IMR-90 (cell line): ENCODE measurements at regions not wholly inside any gene's neighbourhood (a gene's known extent, or its start where the extent isn't known, plus 50 kb on each side); places are given as distances from the start of the nearest gene placed in this dataset.

ENCODE experiments used
- ATAC-seq: fragments of 200-7000 bp; cut with Tn5 transposase; 2 replicates; pipeline ENCODE4 v1.9.1; 2020; ENCODE audit warnings: low read depth, mild to moderate bottlenecking, moderate library complexity
- BruUV-seq: library from RNA; stranded (reverse); fragments of 400-500 nt; replicated peaks from 2 replicates; lab custom pipeline; 2021; lab: Mats Ljungman, UMichigan
- CTCF ChIA-PET: fragments of 300-600 bp; formaldehyde crosslinking; extraction: SDS; loops from one replicate; lab custom pipeline; 2021; ENCODE audit warnings: antibody characterized with exemption; lab: Yijun Ruan, JAX
- POLR2A ChIA-PET: fragments of 300-600 bp; sonication (Branson Sonifier 250); formaldehyde crosslinking; loops from one replicate; lab custom pipeline; 2022; ENCODE audit warnings: antibody characterized with exemption; ENCODE audit not compliant: unreplicated experiment; lab: Charles Lee
- DNase-seq: peaks from one replicate; pipeline ENCODE4 v3.0.0; 2013
- H2AFZ ChIP-seq: replicated peaks from 2 replicates; pipeline ENCODE3; 2013; ENCODE audit warnings: low read length, mild to moderate bottlenecking; ENCODE audit not compliant: poor library complexity
- H2AK5ac ChIP-seq: 2 replicates; pipeline ENCODE4 v1.6.1; 2013; ENCODE audit warnings: low read depth, low read length, inconsistent platforms
- H2AK9ac ChIP-seq: replicated peaks from 2 replicates; pipeline ENCODE3; 2013; ENCODE audit warnings: mild to moderate bottlenecking, low read depth, low read length, moderate library complexity; ENCODE audit not compliant: poor library complexity
- H2BK120ac ChIP-seq: 2 replicates; pipeline ENCODE4 v1.6.1; 2013; ENCODE audit warnings: low read depth, low read length, inconsistent platforms
- H2BK15ac ChIP-seq: 3 replicates; pipeline ENCODE4 v1.6.1; 2013; ENCODE audit warnings: low read depth, low read length, inconsistent platforms
- H2BK20ac ChIP-seq: 2 replicates; pipeline ENCODE4 v1.6.1; 2013; ENCODE audit warnings: low read depth, mild to moderate bottlenecking, inconsistent platforms, low read length, moderate library complexity
- H2BK5ac ChIP-seq: 2 replicates; pipeline ENCODE4 v1.6.1; 2013; ENCODE audit warnings: mild to moderate bottlenecking, low read depth, low read length, inconsistent platforms; ENCODE audit not compliant: poor library complexity, severe bottlenecking
- H3K14ac ChIP-seq: replicated peaks from 2 replicates; pipeline ENCODE4 v1.6.1; 2013; ENCODE audit warnings: low read depth, low read length, inconsistent platforms
- H3K18ac ChIP-seq: 2 replicates; pipeline ENCODE4 v1.6.1; 2013; ENCODE audit warnings: low read depth, low read length, control low read depth
- H3K23ac ChIP-seq: 2 replicates; pipeline ENCODE4 v1.6.1; 2013; ENCODE audit warnings: low read depth, low read length, inconsistent platforms
- H3K27ac ChIP-seq: 2 replicates; pipeline ENCODE4 v1.5.1; 2013; ENCODE audit warnings: mild to moderate bottlenecking, control low read depth, low read length; ENCODE audit not compliant: insufficient read depth
- H3K27me3 ChIP-seq: 2 replicates; pipeline ENCODE4 v1.6.1; 2013; ENCODE audit warnings: low read length; ENCODE audit not compliant: control insufficient read depth, insufficient read depth
- H3K36me3 ChIP-seq: 2 replicates; pipeline ENCODE4 v1.6.1; 2013; ENCODE audit warnings: low read length, mixed read lengths; ENCODE audit not compliant: control insufficient read depth, insufficient read depth
- H3K4ac ChIP-seq: 2 replicates; pipeline ENCODE4 v1.6.1; 2013; ENCODE audit warnings: low read depth, low read length, inconsistent platforms
- H3K4me1 ChIP-seq: 2 replicates; pipeline ENCODE4 v1.6.1; 2013; ENCODE audit warnings: low read length, mixed read lengths; ENCODE audit not compliant: control insufficient read depth, insufficient read depth
- H3K4me2 ChIP-seq: 2 replicates; pipeline ENCODE4 v1.6.1; 2013; ENCODE audit warnings: low read depth, mild to moderate bottlenecking, control low read depth, low read length, moderate library complexity
- H3K4me3 ChIP-seq: 2 replicates; pipeline ENCODE4 v1.5.1; 2013; ENCODE audit warnings: low read depth, mild to moderate bottlenecking, control low read depth, low read length, moderate library complexity; ENCODE audit not compliant: insufficient read depth
- H3K56ac ChIP-seq: 2 replicates; pipeline ENCODE4 v1.6.1; 2013; ENCODE audit warnings: low read length, inconsistent platforms; ENCODE audit not compliant: insufficient read depth; ENCODE audit errors: extremely low read depth
- H3K79me1 ChIP-seq, 2 experiments: 2 replicates each; pipeline ENCODE4 v1.6.1; 2013; ENCODE audit warnings: low read length in 2 of 2, inconsistent platforms in 1 of 2, low read depth in 1 of 2
- H3K9ac ChIP-seq: 2 replicates; pipeline ENCODE4 v1.6.1; 2013; ENCODE audit warnings: low read depth, low read length, control low read depth
- H3K9me1 ChIP-seq: 2 replicates; pipeline ENCODE4 v1.6.1; 2013; ENCODE audit warnings: low read length, inconsistent platforms; ENCODE audit not compliant: insufficient read depth
- H3K9me3 ChIP-seq: 2 replicates; pipeline ENCODE4 v1.6.1; 2013; ENCODE audit warnings: low read length; ENCODE audit not compliant: control insufficient read depth, insufficient read depth
- H4K20me1 ChIP-seq: 2 replicates; pipeline ENCODE4 v1.6.1; 2013; ENCODE audit warnings: low read length, inconsistent platforms; ENCODE audit not compliant: insufficient read depth
- H4K5ac ChIP-seq: 2 replicates; pipeline ENCODE4 v1.6.1; 2013; ENCODE audit warnings: mild to moderate bottlenecking, low read depth, low read length, control low read depth
- H4K8ac ChIP-seq, 2 experiments: 2 replicates each; pipeline ENCODE4 v1.6.1; 2013; ENCODE audit warnings: low read depth in 2 of 2, low read length in 2 of 2, control low read depth in 1 of 2, inconsistent platforms in 1 of 2
- H4K91ac ChIP-seq: 2 replicates; pipeline ENCODE4 v1.6.1; 2013; ENCODE audit warnings: low read depth, low read length, inconsistent platforms; ENCODE audit not compliant: insufficient read depth
- FOS ChIP-seq: fragments of 150-350 bp; IDR thresholded peaks from 2 replicates; pipeline ENCODE4 v1.6.1; 2016; ENCODE audit warnings: low read depth, low read length
- RAD21 ChIP-seq: IDR thresholded peaks from 2 replicates; pipeline ENCODE4 v1.6.1; 2012; ENCODE audit warnings: low read length, improper control_type of control experiment
- SMC3 ChIP-seq: fragments of 150-350 bp; IDR thresholded peaks from 2 replicates; pipeline ENCODE4 v1.6.1; 2016; ENCODE audit warnings: low read depth, mild to moderate bottlenecking, antibody characterized with exemption, low read length, moderate library complexity
- WGBS, 2 experiments: methylation state at CpG; one replicate each; pipeline versions ENCODE4 v1.1.5 to v1.1.7; 2013; ENCODE audit warnings: missing lambda C conversion rate in 2 of 2; ENCODE audit not compliant: insufficient read length in 1 of 2; ENCODE audit errors: extremely low coverage in 2 of 2; 5-methylcytosine and 5-hydroxymethylcytosine counted together
- dilution Hi-C: fragments of 300-500 bp; cut with HindIII; formaldehyde crosslinking; loops from one replicate; pipeline ENCODE4 v1.14.3; 2018; ENCODE audit warnings: low sequenced_read_pairs; ENCODE audit not compliant: unreplicated experiment
- in situ Hi-C: fragments of 300-500 bp; cut with MboI; formaldehyde crosslinking; loops from 3 replicates; pipeline ENCODE4 v1.14.3; 2019; ENCODE audit warnings: low sequenced_read_pairs, inconsistent platforms, mixed read lengths
- intact Hi-C: fragments of 100-400 bp; cut with micrococcal nuclease; formaldehyde crosslinking; loops from 2 replicates; pipeline ENCODE4 v1.10.0; 2022
- TF ChIP-seq, protein P1 (sequence below): fragments of 150-350 bp; IDR thresholded peaks from 2 replicates; pipeline ENCODE4 v1.6.1; 2016; ENCODE audit warnings: low read depth, mild to moderate bottlenecking, low read length, moderate library complexity, borderline replicate concordance

- DNase-seq (no peak), ATAC-seq (no peak)
- H4K91ac ChIP-seq = peak overlapping the region; percentile 43
- H3K9me3 ChIP-seq = no peaks in the 10 kb centered on the region
- 0 out of 2 replicates have a peak overlapping the region, but pooled peaks have one; percentile 45 for H3K14ac ChIP-seq
- H2BK15ac ChIP-seq = peak overlapping the region; percentile 87; the same call in 1 of the 3 replicates
- peak overlapping the region; percentile 94 for H3K4ac ChIP-seq
- H3K27ac ChIP-seq = no peak overlapping the region
- no peak overlapping the region for H3K56ac ChIP-seq
- no peak overlapping the region for H4K5ac ChIP-seq
- peak overlapping the region; percentile 91 for H2BK20ac ChIP-seq
- dilution Hi-C loops (no loop called here), in situ Hi-C loops (no loop called here), intact Hi-C loops (no loop called here)
- 0 out of 2 replicates have a peak overlapping the region, but pooled peaks have one; percentile 19 for H3K23ac ChIP-seq
- no peaks in the 10 kb centered on the region for H4K20me1 ChIP-seq
- no peaks in the 10 kb centered on the region for H3K27me3 ChIP-seq
- H3K79me1 ChIP-seq = peaks cover 0 to 6% of the 10 kb centered on the region in 2 experiments; a peak in 1 of 4 replicates
- no peak overlapping the region for H2BK5ac ChIP-seq
- POLR2A ChIA-PET = no interaction called here
- 0 out of 4 replicates have a peak overlapping the region, but pooled peaks of 1 of the 2 experiments have one; percentile 3 for H4K8ac ChIP-seq
- no TSS peak for BruUV-seq
- H2AFZ ChIP-seq = no peak overlapping the region
- H3K4me1 ChIP-seq = peaks cover 34% of the 10 kb centered on the region
- 96% methylated on average over 9 of the region's 17 CpGs; no CpG with 5 or more reads in 1 of the 2 experiments for WGBS, 2 experiments
- H3K18ac ChIP-seq = peak overlapping the region; percentile 15; the same call in 1 of the 2 replicates
- H2AK5ac ChIP-seq = peak overlapping the region; percentile 73
- H3K36me3 ChIP-seq = no peaks in the 10 kb centered on the region
- H3K4me3 ChIP-seq = no peak overlapping the region
- CTCF ChIA-PET = no interaction called here
- TF ChIP-seq FOS = no peak
- TF ChIP-seq, protein P1, sequence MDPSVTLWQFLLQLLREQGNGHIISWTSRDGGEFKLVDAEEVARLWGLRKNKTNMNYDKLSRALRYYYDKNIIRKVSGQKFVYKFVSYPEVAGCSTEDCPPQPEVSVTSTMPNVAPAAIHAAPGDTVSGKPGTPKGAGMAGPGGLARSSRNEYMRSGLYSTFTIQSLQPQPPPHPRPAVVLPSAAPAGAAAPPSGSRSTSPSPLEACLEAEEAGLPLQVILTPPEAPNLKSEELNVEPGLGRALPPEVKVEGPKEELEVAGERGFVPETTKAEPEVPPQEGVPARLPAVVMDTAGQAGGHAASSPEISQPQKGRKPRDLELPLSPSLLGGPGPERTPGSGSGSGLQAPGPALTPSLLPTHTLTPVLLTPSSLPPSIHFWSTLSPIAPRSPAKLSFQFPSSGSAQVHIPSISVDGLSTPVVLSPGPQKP = no peak
- no peak for TF ChIP-seq RAD21
- TF ChIP-seq SMC3 = no peak
- H3K9ac ChIP-seq = no peak overlapping the region
- H2AK9ac ChIP-seq = peak overlapping the region; percentile 68
- peaks cover 20% of the 10 kb centered on the region for H3K9me1 ChIP-seq
- H2BK120ac ChIP-seq = peak overlapping the region; percentile 95
- no peak overlapping the region for H3K4me2 ChIP-seq
Observed at GRCh38 chr2:128376241-128377041, 57.8 kb upstream of the HS6ST1 start.
